Mesenchymal stem cell (in vitro differentiated cells and primary cell): ENCODE measurements at regions not wholly inside any gene's neighbourhood (a gene's known extent, or its start where the extent isn't known, plus 50 kb on each side); places are given as distances from the start of the nearest gene placed in this dataset.

Source experiments
- DNase-seq: peaks from one replicate; pipeline ENCODE4 v3.0.0-alpha.2; 2013
- H2AFZ ChIP-seq: one replicate; pipeline ENCODE4 v1.6.1; 2013; ENCODE audit warnings: low read depth, mild to moderate bottlenecking, control low read depth, inconsistent platforms, low read length, moderate library complexity
- H2AK5ac ChIP-seq: 2 replicates; pipeline ENCODE4 v1.6.1; 2013; ENCODE audit warnings: low read length, moderate library complexity, mild to moderate bottlenecking, inconsistent platforms; ENCODE audit not compliant: severe bottlenecking
- H2BK120ac ChIP-seq: one replicate; pipeline ENCODE4 v1.6.1; 2013; ENCODE audit warnings: low read depth, mild to moderate bottlenecking, inconsistent platforms, low read length, moderate library complexity
- H2BK12ac ChIP-seq, 2 experiments: one replicate each; pipeline ENCODE4 v1.6.1; 2013; ENCODE audit warnings: inconsistent platforms in 2 of 2, low read length in 2 of 2, mild to moderate bottlenecking in 2 of 2, moderate library complexity in 2 of 2, control low read depth in 1 of 2
- H2BK15ac ChIP-seq: one replicate; pipeline ENCODE4 v1.6.1; 2013; ENCODE audit warnings: mild to moderate bottlenecking, low read depth, inconsistent platforms; ENCODE audit not compliant: poor library complexity, severe bottlenecking
- H2BK5ac ChIP-seq: 2 replicates; pipeline ENCODE4 v1.6.1; 2013; ENCODE audit warnings: low read depth, mild to moderate bottlenecking, low read length, control low read depth, inconsistent platforms; ENCODE audit not compliant: poor library complexity, severe bottlenecking
- H3K14ac ChIP-seq, 2 experiments: one replicate each; pipeline ENCODE4 v1.6.1; 2013; ENCODE audit warnings: inconsistent platforms in 2 of 2, low read length in 2 of 2, control low read depth in 1 of 2, mild to moderate bottlenecking in 1 of 2, moderate library complexity in 1 of 2
- H3K18ac ChIP-seq, 2 experiments: one replicate each; pipeline ENCODE4 v1.6.1; 2013; ENCODE audit warnings: inconsistent platforms in 2 of 2, low read length in 2 of 2, control low read depth in 1 of 2, low read depth in 1 of 2, mild to moderate bottlenecking in 1 of 2
- H3K23ac ChIP-seq, 2 experiments: one replicate each; pipeline ENCODE4 v1.6.1; 2013; ENCODE audit warnings: inconsistent platforms in 2 of 2, low read length in 2 of 2, mild to moderate bottlenecking in 2 of 2, moderate library complexity in 2 of 2, control low read depth in 1 of 2
- H3K27ac ChIP-seq: 2 replicates; pipeline ENCODE4 v1.5.1; 2013; ENCODE audit warnings: mild to moderate bottlenecking, moderate library complexity, low read length, control low read depth, inconsistent platforms; ENCODE audit not compliant: poor library complexity, severe bottlenecking
- H3K27me3 ChIP-seq, 2 experiments: 2 replicates each; pipeline versions ENCODE4 v1.6.1 to v1.7.0; 2013; ENCODE audit warnings: low read length in 2 of 2, mild to moderate bottlenecking in 2 of 2, moderate library complexity in 2 of 2, control low read depth in 1 of 2, inconsistent platforms in 1 of 2; ENCODE audit not compliant: control insufficient read depth in 1 of 2, insufficient read depth in 1 of 2
- H3K36me3 ChIP-seq, 2 experiments: 2 replicates each; pipeline versions ENCODE4 v1.6.1 to v1.7.0; 2013; ENCODE audit warnings: low read length in 2 of 2, control low read depth in 1 of 2, inconsistent platforms in 1 of 2, low read depth in 1 of 2, mild to moderate bottlenecking in 1 of 2; ENCODE audit not compliant: insufficient read depth in 2 of 2, control insufficient read depth in 1 of 2
- H3K4ac ChIP-seq, 2 experiments: one replicate each; pipeline ENCODE4 v1.6.1; 2013; ENCODE audit warnings: inconsistent platforms in 2 of 2, low read length in 2 of 2, mild to moderate bottlenecking in 2 of 2, moderate library complexity in 2 of 2, control low read depth in 1 of 2, low read depth in 1 of 2
- H3K4me1 ChIP-seq: 2 replicates; pipeline ENCODE4 v1.6.1; 2013; ENCODE audit warnings: low read depth, low read length, control low read depth; ENCODE audit not compliant: control insufficient read depth, insufficient read depth
- H3K4me2 ChIP-seq: 2 replicates; pipeline ENCODE4 v1.6.1; 2013; ENCODE audit warnings: low read length, mild to moderate bottlenecking, inconsistent platforms; ENCODE audit not compliant: poor library complexity, severe bottlenecking
- H3K4me3 ChIP-seq, 2 experiments: 2 replicates each; pipeline versions ENCODE4 v1.5.1 to v1.7.0; 2013; ENCODE audit warnings: low read length in 2 of 2, mild to moderate bottlenecking in 2 of 2, control low read depth in 1 of 2, low read depth in 1 of 2; ENCODE audit not compliant: insufficient read depth in 1 of 2
- H3K79me1 ChIP-seq: replicated peaks from 2 replicates; pipeline ENCODE4 v1.6.1; 2013; ENCODE audit warnings: mild to moderate bottlenecking, control low read depth, low read length, inconsistent platforms; ENCODE audit not compliant: poor library complexity, severe bottlenecking
- H3K9ac ChIP-seq: 2 replicates; pipeline ENCODE4 v1.7.0; 2013; ENCODE audit warnings: mild to moderate bottlenecking, low read length, moderate library complexity
- H3K9me3 ChIP-seq: 2 replicates; pipeline ENCODE4 v1.7.0; 2013; ENCODE audit warnings: mild to moderate bottlenecking, low read length; ENCODE audit not compliant: control insufficient read depth
- H4K8ac ChIP-seq: one replicate; pipeline ENCODE4 v1.6.1; 2013; ENCODE audit warnings: inconsistent platforms, mild to moderate bottlenecking, low read length, moderate library complexity
- H4K91ac ChIP-seq: one replicate; pipeline ENCODE4 v1.6.1; 2013; ENCODE audit warnings: mild to moderate bottlenecking, low read length, inconsistent platforms
- WGBS: methylation state at CpG from one replicate; pipeline ENCODE4 v1.1.7; 2013; ENCODE audit warnings: mixed read lengths; 5-methylcytosine and 5-hydroxymethylcytosine counted together

GRCh38 chr3:197438906-197439305 is 116.9 kb downstream of the BDH1 start:
- H3K18ac ChIP-seq: no peak overlapping the region
- no peaks in the 10 kb centered on the region for H3K9me3 ChIP-seq
- H3K27me3 ChIP-seq: peaks cover 0 to 72% of the 10 kb centered on the region in 2 experiments
- H4K8ac ChIP-seq: no peak overlapping the region
- no peaks in the 10 kb centered on the region for H3K36me3 ChIP-seq
- no peak overlapping the region for H3K4me3 ChIP-seq
- no peak overlapping the region for H2AFZ ChIP-seq
- H2BK5ac ChIP-seq: no peak overlapping the region
- no peak overlapping the region for H2BK12ac ChIP-seq
- no peak overlapping the region for H2BK120ac ChIP-seq
- no peak overlapping the region for H2BK15ac ChIP-seq
- no peak overlapping the region for H2AK5ac ChIP-seq
- no peaks in the 10 kb centered on the region for H3K4me1 ChIP-seq
- H3K23ac ChIP-seq: no peak overlapping the region
- 90% methylated on average over 3 of the region's 3 CpGs for WGBS
- H3K4me2 ChIP-seq: no peak overlapping the region
- no peak overlapping the region for H3K4ac ChIP-seq
- no peak overlapping the region for H3K9ac ChIP-seq
- DNase-seq: no peak
- H3K14ac ChIP-seq: no peak overlapping the region
- no peaks in the 10 kb centered on the region for H3K79me1 ChIP-seq
- H3K27ac ChIP-seq: no peak overlapping the region
- no peak overlapping the region for H4K91ac ChIP-seq

GRCh38 chr3:197435426-197435825 is 120.3 kb downstream of the BDH1 start:
- Histone ChIP-seq H2BK15ac (no peak overlapping the region), H2AK5ac (no peak overlapping the region), H3K27me3 (peaks cover 0 to 42% of the 10 kb centered on the region in 2 experiments), H3K4me2 (no peak overlapping the region), H3K9me3 (no peaks in the 10 kb centered on the region), H3K36me3 (no peaks in the 10 kb centered on the region), H3K23ac (no peak overlapping the region), H4K91ac (no peak overlapping the region), H2BK120ac (no peak overlapping the region), H3K18ac (no peak overlapping the region), H2BK12ac (no peak overlapping the region), H3K4me1 (peaks cover 1% of the 10 kb centered on the region), H3K4ac (no peak overlapping the region), H3K9ac (no peak overlapping the region), H2BK5ac (no peak overlapping the region), H3K14ac (no peak overlapping the region), H4K8ac (no peak overlapping the region), H3K4me3 (no peak overlapping the region), H3K79me1 (no peaks in the 10 kb centered on the region), H3K27ac (no peak overlapping the region), H2AFZ (no peak overlapping the region)
- 100% methylated on average over 2 of the region's 3 CpGs for WGBS
- no peak for DNase-seq

- WGBS: 87% methylated on average over 7 of the region's 7 CpGs
- no peaks in the 10 kb centered on the region for H3K79me1 ChIP-seq
- H3K4ac ChIP-seq: no peak overlapping the region
- no peak overlapping the region for H4K91ac ChIP-seq
- H2BK5ac ChIP-seq: no peak overlapping the region
- H2BK15ac ChIP-seq: no peak overlapping the region
- peaks cover 3% of the 10 kb centered on the region for H3K4me1 ChIP-seq
- H3K4me3 ChIP-seq: no peak overlapping the region
- H3K27ac ChIP-seq: no peak overlapping the region
- H2AFZ ChIP-seq: no peak overlapping the region
- no peak overlapping the region for H3K14ac ChIP-seq
- no peak overlapping the region for H3K9ac ChIP-seq
- no peak overlapping the region for H2BK120ac ChIP-seq
- H2BK12ac ChIP-seq: no peak overlapping the region
- no peaks in the 10 kb centered on the region for H3K9me3 ChIP-seq
- no peak for DNase-seq
- H4K8ac ChIP-seq: no peak overlapping the region
- peaks cover 0 to 36% of the 10 kb centered on the region in 2 experiments for H3K27me3 ChIP-seq
- no peak overlapping the region for H3K23ac ChIP-seq
- H2AK5ac ChIP-seq: no peak overlapping the region
- H3K4me2 ChIP-seq: no peak overlapping the region
- no peak overlapping the region for H3K18ac ChIP-seq
- H3K36me3 ChIP-seq: no peaks in the 10 kb centered on the region
Measured at GRCh38 chr3:197434830-197435229, 120.9 kb downstream of the BDH1 start.

GRCh38 chr3:197432384-197433127 is 123.2 kb downstream of the BDH1 start:
- no peaks in the 10 kb centered on the region for H3K79me1 ChIP-seq
- no peak overlapping the region for H3K4me2 ChIP-seq
- H4K91ac ChIP-seq: no peak overlapping the region
- H2BK5ac ChIP-seq: no peak overlapping the region
- H3K36me3 ChIP-seq: no peaks in the 10 kb centered on the region
- H2AK5ac ChIP-seq: no peak overlapping the region
- H3K27ac ChIP-seq: no peak overlapping the region
- H2BK12ac ChIP-seq: no peak overlapping the region
- H3K23ac ChIP-seq: no peak overlapping the region
- H3K9me3 ChIP-seq: no peaks in the 10 kb centered on the region
- H4K8ac ChIP-seq: no peak overlapping the region
- no peak overlapping the region for H3K9ac ChIP-seq
- 71% methylated on average over 3 of the region's 4 CpGs for WGBS
- peak; percentile 43 for DNase-seq
- no peak overlapping the region for H3K18ac ChIP-seq
- H3K27me3 ChIP-seq: peaks cover 0 to 26% of the 10 kb centered on the region in 2 experiments
- no peak overlapping the region for H2BK15ac ChIP-seq
- H3K4me3 ChIP-seq: no peak overlapping the region
- H2BK120ac ChIP-seq: no peak overlapping the region
- H3K14ac ChIP-seq: no peak overlapping the region
- H2AFZ ChIP-seq: no peak overlapping the region
- peaks cover 14% of the 10 kb centered on the region for H3K4me1 ChIP-seq
- no peak overlapping the region for H3K4ac ChIP-seq
